Activated CD8-positive, alpha-beta memory T cell treated with anti-CD3 and anti-CD28 coated beads, Interleukin-2, amount 50 U/mL, for 4 hours (primary cell): ENCODE measurements at regions not wholly inside any gene's neighbourhood (a gene's known extent, or its start where the extent isn't known, plus 50 kb on each side); places are given as distances from the start of the nearest gene placed in this dataset.

Experiments
- DNase-seq: peaks from one replicate; pipeline ENCODE4 v3.0.0-alpha.2; 2020

DNA sequence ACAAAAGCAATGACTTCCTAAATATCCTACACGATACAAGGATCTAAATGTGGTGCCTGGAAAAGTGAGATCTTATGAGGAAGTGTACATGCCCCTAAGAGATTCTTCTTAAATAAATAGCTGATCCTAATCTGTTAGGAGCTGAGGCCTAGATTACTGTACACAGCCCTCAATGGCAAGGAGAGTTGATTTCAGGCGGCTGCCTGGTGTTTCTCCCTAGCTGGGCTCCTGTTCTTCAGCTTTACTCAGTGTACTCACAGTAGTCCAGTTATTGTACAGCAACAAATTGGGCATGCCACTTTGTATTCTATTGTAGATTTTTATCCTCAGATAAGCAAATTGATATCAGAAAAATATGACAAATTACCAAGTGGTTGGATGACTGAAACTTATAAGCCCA is 358.2 kb upstream of the PDGFD start:
- DNase-seq: no peak

DNA sequence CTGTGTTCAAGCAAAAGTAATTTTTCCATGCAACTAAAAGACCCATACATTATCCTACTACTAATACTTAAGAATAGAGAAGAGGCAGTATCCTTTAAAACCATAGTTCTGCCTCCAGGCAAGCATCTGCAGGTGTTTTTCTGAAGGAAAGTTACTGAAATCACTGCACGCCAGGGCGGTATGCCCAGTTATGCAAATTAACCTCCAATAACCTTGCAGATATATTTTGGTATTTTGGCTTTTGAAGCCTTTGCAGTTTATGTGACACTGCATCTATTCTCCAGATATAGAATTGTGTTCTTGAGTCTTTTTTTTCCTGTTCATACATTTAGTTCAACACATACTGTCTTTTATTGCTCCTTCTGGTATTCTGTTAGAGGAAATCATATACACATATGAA is 346.2 kb upstream of the PDGFD start:
- no peak for DNase-seq

DNA sequence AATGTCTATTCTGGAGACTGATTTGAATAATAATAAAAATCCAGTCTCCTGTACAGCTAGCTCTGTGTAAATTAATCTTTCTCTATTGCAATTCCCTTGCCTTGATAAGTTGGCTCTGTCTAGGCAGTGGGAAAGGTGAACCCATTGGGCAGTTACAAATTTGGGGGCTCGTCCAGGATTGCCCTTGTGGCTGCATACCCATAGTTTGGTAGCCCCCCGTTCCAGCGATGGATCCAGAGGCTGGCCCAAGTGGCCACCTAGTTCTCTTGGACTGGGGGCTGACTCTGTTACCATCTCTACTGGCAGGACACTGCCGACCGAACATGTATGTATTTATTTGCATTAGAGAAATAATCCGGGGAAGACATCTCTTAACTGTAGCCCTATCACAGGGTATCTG is 326.2 kb upstream of the PDGFD start:
- DNase-seq: no peak

DNA sequence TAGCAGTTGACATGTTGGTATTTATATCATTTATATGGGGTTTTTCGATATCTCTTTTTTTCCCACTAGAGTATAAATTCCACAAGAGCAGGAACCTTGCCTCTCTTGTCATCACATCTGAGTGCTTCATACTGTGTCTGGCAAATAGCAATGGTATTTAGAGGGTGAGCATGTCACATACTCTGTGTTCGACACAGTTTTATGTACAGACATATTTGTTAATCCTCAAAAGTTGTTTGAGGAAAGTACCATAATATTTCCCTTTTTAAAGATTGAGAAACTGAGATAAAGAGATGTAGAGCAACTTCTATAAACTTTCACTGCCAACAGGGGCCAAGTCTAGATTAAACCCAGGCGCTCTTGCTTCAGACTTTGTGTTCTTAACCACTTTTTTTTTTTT is 324.6 kb upstream of the PDGFD start:
- DNase-seq: no peak

DNA sequence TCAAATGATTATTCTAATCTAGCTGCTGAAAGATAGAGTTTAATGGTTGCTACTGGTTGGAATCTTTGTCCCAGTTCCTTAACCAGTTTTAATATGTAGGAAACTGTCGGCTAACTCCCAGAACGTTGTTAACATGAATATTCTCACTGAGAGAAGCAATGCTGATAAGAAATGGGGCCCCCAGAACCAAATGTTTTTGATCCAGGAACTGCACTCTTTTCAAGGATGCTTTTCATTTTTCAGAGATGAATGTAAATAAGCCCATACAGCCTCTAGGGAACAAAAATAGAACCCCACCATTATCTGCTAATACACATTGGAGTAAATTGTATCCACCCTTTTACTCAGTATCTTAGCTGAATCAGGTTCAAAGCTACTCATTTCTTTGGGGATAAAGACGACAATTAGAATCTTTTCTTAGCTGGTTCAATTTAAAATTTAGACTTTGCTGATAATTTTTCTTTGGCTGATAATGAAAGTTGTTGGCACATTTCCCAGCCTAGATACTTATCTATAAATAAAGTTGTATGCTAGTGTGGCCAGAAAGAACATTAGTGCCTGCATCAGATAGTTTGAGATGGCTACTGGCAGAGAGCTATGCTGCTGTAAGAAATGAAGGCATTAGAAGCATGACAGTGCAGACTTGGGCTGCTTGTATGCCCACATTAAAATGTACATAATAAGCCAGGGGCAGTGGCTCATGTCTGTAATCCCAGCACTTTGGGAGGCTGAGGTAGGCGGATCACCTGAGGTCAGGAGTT is 323.3 kb upstream of the PDGFD start:
- no peak for DNase-seq

DNA sequence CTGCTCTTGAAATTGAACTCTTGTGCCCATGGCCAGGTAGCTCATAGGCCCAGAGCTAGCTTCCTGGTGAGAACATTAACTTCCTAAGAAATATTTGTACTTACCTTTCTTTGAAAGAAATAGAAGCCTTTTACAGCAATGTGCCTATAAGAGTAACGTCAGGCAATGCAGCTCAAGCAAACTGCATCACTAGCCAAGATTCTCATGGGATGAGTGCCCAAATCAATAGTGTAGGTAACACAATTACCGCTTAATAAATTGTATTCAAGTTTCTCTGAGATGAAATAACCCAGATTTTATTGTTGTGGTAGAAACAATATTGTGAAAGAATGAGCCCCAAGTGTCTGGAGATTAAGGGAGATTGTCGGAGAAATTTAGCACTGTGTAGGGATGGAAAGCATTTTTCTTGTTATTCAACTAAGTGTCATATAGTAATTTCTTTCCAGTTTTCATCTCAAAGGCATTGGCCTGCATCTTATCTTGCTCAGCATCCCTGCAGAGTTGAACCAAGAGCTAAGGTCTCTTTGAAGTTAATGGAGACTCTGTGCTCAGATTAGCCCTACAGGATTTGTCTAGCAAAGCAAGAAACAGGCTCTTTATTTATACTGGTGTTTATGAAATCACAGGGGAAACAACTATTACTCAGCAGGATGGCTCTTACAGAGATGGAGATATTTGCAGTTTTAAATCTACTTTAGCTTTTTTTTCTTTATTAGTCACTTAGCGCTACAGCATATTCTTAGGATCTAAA is 321.0 kb upstream of the PDGFD start:
- DNase-seq: no peak

DNA sequence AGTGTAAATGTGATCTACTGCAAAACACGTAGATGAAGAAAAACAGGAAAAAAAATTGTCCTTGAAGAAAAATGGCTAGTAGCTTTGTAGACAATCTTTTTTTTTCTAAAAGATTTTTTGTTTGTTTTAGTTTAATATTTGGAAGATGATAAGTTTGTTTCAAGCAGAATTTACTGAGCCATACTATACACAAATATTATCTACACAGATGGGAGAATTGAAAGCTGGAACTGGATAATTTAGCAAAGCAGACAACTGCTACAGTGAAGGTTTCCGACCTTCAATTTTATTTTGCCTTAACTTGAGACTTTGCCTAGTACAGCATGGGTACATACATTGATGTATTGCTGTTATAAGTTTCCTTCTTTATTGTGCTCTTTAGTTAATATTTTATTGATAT is 313.0 kb upstream of the PDGFD start:
- DNase-seq: no peak

DNA sequence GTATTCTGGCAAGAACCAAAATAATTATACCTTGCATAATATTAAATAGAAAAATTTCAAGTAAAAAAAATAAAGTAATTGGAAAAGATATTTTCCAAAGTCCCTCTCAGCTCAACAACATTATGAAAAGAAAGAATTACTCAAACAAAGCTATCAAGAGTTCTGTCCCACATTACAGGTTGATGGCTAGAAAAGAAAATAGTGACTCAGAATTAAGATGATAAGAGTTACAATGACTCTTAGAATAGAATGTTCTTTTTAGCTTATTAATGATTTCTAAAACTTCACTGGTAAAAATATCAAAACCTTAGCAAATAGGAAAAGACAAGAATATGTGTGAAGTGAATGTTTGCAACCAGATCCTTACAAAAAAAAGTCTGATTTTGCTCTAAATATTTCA is 312.5 kb upstream of the PDGFD start:
- no peak for DNase-seq

DNA sequence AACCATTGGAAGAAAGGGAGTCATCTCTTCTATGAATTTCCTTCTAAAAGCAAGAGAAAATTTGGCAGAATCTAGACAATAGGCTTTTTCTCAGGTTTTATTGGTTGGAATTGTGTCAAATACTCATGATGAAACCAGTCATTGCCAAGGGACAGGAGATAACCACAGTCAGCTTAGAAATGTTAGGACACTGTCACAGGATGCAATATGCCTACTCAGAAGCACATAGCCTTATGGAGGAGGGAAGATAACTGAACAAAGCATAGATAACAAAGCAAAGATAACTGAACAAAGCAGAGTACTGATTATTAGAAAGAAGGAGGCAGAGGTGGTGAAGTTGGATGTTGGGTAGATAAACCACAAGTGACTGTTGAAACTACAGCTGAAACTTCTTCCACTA is 303.5 kb upstream of the PDGFD start:
- no peak for DNase-seq

DNA sequence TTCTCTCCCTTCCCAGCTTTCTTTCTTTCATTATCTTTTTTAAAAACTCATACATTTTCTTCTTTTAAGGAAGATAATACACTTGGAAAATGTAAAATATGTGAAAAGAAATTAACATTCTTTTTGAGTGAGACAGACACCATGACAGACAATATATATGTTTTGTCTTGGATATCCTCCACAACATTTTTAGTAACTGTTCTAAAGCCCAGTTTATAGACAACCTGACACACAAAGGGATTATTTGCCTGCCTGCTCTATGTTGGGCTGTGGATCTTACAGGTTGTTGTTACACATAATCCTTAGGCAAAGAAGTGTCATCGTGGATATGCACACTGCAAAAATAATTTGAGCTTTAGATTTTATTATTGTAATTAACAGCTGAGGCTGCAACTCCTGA is 301.4 kb upstream of the PDGFD start:
- DNase-seq: no peak

DNA sequence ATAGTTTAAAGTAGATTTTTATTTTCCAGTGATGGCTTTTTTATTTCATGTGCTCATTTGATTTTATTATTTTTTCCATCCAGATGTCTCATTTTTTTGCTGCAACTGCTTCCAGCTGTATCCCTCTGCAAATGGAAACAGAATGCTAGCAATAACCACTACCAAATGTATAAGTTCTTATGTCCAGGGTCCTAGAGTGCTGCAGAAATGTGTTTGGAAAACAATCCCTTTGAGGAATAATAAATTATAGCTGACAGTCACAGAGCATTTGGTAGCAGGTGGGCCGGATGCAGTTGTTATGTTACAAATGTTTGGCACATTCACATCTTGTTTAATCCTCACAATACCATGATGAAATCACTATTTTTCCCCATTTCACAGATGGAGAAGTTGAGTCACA is 300.7 kb upstream of the PDGFD start:
- DNase-seq: no peak

DNA sequence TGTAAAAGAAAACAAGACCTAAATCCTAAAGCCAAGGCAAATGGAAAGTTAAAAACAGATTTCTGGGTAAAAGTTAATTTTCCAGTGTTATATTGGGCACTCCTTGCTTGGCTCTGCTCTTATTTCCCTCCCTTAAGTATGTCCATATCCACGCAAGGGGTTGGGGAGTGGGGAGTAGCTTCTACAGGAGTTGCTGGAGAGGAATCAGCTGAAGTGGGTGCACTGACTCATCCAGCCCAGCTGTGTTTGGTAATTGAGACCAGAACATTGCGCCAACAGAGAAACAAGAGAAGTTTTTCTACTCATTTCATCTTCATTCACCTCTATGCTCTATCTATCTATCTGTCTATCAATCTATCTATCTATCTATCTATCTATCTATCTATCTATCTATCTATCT is 298.4 kb upstream of the PDGFD start:
- no peak for DNase-seq

DNA sequence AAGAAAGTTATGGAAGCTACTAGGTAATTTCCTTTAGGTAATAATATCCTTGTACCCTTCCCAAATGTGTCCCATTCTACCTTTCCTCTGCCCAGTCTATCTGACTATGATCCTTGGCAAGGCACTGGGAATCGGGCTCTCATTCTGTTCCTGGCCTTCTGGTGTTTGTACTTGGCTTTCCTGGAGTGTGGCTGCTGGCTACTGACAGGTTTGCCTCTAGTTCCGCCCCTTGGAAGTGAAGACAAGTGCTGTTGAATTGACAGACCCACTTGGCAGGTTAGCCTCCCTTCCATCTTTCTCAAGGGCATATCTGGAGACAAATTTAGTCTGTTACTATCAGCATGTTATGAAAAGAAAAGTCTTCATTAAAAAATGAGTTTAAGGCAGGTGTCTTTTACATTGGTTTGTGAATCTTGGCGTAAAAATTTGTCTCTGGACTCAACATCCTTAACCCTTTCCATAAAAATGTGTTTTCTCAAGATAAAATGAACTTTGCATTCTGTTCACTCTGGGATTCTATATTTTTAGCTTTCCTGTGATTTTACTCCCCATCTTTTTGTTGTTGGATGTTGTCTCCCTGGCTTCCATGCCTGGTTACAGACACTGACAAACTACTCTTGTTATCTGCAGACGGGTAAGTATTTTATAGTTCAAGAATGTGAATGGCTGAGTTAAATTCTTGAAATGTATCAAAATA is 287.4 kb upstream of the PDGFD start:
- no peak for DNase-seq

DNA sequence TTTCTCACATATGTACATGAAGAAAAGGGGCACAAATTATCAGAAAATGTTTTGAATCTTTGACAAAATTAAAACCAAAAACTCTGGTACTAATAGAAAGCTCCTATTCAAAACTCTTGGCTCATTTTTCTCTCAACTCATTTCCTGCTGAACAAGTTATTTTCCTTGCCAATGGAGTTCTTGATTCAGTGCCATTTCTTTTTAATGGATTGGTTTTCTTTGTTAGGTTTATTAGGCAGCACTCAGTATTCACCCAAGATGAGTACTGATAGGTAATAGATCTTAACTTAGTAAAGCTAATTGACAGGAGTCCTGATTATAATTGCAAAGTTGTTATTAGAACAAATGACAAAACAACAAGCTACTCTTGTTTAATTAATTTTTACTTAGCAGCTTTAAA is 279.4 kb upstream of the PDGFD start:
- DNase-seq: no peak

DNA sequence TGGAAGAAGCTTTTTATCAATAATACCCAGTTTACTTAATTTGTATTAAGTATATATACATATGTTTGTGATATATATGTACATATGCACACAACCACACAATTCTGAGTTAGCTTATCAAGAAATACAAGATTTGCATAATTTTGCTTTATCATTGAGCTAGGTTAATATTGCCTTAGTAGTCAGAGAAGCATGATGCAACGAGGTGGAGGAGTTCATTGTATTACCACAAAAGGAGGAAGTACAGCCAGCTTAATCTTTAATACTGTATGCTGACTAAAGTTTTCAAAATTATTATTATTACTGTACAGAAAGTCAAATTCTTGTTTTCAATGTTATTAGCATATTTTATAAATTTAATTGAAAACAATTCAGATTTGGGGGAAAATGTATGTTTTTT is 278.4 kb upstream of the PDGFD start:
- DNase-seq: no peak

DNA sequence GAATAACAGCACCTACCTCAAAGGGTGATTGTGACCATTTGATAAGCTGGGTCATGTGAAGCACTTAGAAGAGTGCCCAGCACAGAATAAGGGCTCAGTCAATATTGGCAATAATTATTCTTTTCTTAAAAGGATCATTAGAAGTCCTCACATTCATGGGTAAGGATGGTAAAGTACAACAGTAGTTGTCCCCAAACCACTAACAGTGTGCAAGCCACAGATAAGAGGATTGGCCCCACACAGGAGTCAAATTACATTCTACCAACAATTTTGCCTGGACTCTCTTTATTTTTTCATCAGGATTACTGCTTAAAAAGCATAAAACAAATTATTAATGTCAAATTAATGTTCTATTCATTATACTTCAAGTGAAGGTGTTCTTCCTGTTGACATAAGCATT is 271.5 kb upstream of the PDGFD start:
- DNase-seq: no peak

DNA sequence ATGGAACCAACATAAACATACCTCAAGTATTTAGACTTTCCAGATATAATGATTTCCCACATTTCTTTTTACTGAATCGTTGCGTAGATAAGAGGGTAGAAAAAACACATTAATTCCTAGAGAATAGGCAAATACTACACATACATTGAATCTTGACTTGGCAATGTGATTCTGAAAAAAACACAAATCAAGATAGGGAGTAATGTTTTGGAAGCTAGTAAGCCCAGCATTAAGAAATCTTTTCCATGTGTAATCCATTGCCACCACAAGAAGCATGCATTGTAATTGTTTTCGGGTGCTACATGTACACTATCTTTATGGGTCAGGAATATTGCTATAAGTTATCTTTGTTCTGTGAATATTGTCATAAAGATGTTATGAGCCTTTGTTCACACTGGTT is 269.8 kb upstream of the PDGFD start:
- no peak for DNase-seq

DNA sequence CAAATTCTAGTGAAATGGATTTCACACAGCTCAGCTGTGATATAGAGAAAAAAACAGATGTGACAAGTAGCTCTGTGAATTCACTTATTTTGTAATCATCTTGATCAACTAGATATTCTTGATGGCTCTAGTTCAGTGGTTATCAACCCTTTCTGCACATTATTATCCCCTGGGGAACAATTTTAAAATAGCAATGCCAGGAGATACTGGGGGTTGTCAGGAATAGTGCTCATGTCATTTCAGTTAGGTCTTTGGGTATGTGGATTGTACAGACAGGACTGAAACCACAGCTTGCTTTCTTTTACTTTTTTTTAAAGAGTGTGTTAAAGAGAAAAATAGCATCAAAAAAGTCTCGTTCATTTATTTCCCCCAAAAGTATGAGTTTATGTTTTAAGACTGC is 269.0 kb upstream of the PDGFD start:
- DNase-seq: no peak

DNA sequence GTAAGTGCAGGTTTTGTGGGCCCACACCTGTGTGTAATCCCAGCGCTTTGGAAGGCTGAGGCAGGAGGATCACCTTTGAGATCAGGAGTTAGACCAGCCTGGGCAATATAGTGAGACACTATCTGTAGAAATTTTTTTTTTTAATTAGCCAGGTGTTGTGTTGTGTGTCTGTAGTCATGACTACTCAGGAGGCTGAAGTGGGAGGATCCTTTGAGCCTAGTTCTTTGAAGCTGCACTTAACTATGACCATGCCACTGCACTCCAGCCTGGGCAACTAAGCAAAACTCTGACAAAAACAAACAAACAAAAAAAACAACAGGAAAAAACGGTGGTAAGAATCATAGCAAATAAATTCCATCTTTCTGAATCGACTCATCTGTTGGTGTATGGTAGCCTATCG is 268.6 kb upstream of the PDGFD start:
- DNase-seq: no peak

DNA sequence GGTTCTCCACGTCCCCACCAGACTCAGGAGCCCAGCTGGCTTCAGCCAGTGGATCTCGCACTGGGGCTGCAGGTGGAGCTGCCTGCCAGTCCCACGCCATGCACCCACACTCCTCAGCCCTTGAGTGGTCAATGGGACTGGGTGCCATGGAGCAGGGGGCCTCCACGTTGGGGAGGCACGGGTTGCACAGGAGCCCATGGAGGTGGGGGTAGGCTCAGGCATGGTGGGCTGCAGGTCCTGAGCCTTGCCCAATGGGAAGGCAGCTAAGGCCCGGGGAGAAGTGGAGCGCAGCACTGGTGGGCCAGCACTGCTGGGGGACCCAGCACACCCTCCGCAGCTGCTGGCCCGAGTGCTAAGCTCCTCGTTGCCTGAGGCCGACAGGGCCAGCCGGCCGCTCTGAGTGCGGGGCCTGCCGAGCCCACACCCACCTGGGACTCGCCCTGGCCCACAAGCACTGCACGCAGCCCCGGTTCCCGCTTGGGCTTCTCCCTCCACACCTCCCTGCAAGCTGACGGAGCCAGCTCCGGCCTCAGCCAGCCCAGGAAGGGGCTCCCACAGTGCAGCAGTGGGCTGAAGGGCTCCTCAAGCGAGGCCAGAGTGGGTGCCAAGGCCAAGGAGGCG is 258.5 kb upstream of the PDGFD start:
- DNase-seq: no peak

DNA sequence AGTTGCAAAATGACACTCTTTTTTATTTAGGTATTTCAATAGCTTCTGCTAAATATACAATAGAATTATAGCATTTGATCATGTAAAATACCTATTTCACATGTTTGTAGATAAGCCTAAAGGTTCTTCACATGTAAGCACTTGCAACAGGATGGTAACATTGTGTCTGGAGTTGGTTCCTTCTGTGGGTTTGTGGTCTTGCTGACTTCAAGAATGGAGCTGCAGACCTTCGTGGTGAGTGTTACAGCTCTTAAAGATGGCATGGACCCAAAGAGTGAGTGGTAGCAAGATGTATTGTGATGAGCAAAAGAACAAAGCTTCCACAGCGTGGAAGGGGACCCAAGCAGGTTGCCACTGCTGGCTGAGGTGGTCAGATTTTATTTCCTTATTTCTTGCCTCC is 246.4 kb upstream of the PDGFD start:
- DNase-seq: no peak

DNA sequence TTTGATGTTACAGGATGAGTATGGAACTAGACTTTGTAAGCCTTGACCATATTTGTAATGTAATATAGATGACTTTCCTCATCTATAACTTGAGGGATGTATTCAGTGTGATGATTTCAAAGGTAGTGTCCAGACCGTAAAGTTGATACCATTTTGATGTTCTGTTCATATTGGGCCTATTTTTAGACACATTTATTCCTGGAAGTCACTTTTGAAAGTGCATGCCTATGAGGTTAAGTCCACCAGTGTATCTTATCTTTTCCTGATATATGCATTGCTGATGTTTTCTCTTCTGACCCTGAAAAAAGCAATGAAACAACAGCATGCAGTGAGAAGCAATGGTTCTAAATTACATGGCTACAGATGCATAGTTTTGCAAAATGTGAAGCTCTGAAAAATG is 244.7 kb upstream of the PDGFD start:
- DNase-seq: no peak

DNA sequence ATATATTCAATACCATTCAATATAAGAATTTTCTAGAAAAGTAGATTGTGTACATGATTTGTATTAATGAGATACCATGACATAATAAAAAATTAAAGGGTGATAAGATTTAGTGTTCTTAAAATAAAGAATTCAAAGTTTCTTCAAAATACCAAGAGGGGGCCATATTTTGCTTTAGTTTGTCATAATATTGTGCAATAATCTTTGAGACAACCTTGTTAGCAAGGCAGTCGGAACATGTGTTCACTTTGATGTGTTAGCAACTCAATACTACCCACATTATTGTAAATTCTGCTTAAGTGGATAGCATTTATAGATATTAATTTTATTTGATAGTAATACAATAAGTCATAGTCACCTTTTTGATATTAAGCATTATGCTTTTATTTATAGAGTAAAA is 241.3 kb upstream of the PDGFD start:
- no peak for DNase-seq
